D721Med (cell line): ENCODE measurements at regions not wholly inside any gene's neighbourhood (a gene's known extent, or its start where the extent isn't known, plus 50 kb on each side); places are given as distances from the start of the nearest gene placed in this dataset.

Experiments used
- DNase-seq: peaks from one replicate; pipeline ENCODE4 v3.0.0; 2011; ENCODE audit warnings: low spot score; ENCODE audit not compliant: insufficient read length
- FAIRE-seq: peaks from 2 replicates; lab custom pipeline; 2011; peaks lifted over from hg19 to GRCh38; lab: Jason Lieb, UNC
- TF ChIP-seq, protein P1 (sequence below): IDR thresholded peaks from 2 replicates; pipeline ENCODE4 v1.5.1; 2012; ENCODE audit warnings: mild to moderate bottlenecking, control low read depth; ENCODE audit not compliant: insufficient read depth; ENCODE audit errors: missing control alignments

DNA sequence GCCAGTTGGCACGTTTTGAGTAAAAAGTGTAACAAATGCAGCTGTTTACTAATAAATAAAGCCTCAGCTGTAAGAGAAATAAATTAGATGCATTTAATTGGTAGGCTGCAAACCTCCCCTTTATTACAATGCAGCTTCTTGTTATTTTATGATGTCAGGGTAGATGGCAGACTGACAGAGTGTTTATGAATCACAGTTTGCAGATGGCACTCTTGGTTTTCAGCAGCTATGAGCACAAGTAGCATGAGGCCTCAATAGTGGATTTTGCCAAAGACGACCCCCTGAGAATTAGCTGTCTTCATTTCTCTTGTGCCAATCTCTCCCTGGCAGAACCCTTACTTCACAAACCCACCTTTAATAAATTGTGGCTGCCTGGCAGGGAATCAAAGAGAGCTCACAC lies 161.2 kb upstream of the C1orf87 start:
- DNase-seq (no peak), FAIRE-seq (no peak)
- TF ChIP-seq, protein P1, sequence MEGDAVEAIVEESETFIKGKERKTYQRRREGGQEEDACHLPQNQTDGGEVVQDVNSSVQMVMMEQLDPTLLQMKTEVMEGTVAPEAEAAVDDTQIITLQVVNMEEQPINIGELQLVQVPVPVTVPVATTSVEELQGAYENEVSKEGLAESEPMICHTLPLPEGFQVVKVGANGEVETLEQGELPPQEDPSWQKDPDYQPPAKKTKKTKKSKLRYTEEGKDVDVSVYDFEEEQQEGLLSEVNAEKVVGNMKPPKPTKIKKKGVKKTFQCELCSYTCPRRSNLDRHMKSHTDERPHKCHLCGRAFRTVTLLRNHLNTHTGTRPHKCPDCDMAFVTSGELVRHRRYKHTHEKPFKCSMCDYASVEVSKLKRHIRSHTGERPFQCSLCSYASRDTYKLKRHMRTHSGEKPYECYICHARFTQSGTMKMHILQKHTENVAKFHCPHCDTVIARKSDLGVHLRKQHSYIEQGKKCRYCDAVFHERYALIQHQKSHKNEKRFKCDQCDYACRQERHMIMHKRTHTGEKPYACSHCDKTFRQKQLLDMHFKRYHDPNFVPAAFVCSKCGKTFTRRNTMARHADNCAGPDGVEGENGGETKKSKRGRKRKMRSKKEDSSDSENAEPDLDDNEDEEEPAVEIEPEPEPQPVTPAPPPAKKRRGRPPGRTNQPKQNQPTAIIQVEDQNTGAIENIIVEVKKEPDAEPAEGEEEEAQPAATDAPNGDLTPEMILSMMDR: no peak

DNA sequence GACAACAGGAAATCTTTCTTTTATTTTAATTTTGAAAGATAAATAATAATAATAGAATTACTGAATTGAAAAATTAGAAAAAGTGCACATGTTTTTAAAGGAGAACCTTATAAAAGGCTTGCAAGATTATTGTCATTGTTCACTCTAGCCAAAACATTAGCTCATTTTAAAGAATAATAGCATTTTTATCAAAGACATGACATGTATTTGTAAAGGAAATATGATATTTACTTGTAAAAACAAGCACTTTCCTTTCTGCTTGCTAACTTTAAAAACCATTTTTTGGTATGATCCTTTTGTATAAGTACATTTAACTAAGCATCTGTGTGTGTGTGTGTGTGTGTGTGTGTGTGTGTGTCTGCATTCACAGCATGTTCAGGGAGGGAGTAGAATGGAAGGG lies 156.3 kb upstream of the C1orf87 start:
- TF ChIP-seq, protein P1: no peak
- no peak for DNase-seq

DNA sequence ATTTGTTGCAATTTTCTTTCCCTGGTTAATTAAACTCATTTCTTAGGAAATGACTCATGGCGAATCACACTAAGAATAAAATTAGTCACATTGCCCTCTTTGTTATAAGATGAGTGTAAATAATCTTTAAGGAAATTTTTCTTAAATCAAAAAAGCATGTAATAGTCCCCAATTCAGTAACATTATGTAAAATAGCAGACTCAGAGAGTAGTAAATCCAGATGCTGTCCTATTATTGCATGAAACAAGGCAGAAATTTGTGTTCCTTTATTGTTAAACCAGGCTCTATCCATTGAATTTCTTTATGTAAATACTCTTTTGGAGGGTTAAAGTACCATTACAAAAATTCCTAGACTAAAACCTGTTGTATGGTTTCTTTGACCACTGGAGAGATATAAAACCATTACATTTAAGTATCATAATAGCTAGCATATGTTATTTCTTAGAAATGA lies 154.5 kb upstream of the C1orf87 start:
- no peak for FAIRE-seq
- no peak for DNase-seq
- TF ChIP-seq, protein P1: no peak

More for the DNA sequence above, 156.3 kb upstream of the C1orf87 start:
- FAIRE-seq: no peak

DNA sequence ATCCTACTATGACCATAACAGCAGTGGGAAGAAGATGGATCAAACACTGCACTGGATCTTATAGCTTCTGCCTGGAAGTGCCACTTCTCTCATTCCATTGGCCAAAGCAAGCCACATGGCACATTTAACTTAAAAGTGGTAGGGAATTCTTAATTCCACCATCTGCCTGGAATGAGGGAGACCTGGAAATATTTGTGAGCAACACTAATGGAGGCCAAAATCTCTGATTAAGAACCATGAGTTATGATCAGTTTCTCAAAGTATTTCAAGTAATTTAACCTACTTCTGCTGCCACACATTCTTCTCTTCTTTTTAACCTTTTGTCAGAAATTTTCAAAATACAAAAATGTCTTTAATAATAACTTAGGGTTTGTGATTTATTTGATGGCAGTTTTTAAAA lies 154.0 kb upstream of the C1orf87 start:
- FAIRE-seq: no peak
- TF ChIP-seq, protein P1: no peak

DNA sequence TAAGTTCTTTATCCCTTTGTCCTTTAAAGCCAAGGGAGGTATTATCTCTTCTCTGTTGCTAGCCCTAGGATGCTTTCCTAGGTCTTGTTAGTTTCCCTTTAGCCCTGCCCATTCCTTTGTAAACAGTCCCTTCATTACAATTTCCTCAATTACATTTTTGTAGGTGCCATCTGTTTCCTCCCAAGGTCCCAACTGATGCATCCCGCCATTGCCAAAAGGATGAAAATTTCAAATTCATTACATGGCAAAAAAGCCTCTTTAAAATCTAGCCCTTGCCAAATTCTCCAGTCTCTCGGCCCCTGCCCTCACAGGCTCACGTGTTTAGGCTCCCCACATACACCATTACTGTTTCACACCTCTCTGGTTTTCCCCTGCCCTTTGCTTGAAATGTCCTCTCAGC lies 151.9 kb upstream of the C1orf87 start:
- DNase-seq (no peak), FAIRE-seq (no peak)
- TF ChIP-seq, protein P1: no peak

More for the DNA sequence above, 154.0 kb upstream of the C1orf87 start:
- no peak for DNase-seq

DNA sequence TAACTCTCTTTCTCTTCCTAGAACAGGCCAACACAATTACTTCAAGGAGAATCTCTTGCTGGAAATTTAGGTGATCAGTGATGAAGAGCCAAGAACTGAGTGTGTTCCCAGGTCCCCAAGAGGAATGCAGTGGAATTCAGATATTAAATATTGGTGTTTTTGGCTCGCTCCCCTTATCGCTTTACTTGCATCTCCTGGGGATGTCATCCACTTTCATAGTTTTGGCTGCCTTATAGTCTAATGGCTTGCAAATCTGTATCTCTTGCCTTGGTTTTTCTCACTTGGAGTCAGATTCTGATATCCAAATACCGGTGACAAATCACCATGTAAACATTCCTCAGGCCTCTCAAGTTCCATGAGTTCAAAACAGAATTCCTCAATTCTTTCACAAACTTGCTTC lies 151.0 kb upstream of the C1orf87 start:
- FAIRE-seq (no peak), DNase-seq (no peak)
- TF ChIP-seq, protein P1: no peak

DNA sequence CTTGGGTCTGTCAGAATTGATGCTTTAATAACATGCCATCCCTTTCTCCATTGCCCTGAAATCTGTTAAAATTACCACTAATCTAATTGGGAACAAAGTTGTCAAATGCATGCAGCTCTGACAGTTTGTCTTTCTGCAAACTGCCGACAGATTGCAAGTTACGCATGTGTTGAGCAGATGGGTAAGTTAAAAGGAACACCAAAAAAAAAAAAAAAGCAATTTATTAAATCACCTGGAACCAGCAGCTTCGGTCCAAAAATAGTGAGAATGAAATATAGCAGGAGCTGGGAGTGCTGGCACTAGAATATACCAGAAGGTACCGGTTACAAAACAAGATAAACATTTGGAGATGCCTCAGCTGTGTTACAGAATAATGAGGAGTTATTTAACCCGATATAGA lies 149.6 kb upstream of the C1orf87 start:
- DNase-seq (no peak), FAIRE-seq (no peak)
- TF ChIP-seq, protein P1: no peak
